NAMALWA (cell line): ENCODE measurements at regions not wholly inside any gene's neighbourhood (a gene's known extent, or its start where the extent isn't known, plus 50 kb on each side); places are given as distances from the start of the nearest gene placed in this dataset.
A peak's percentile ranks its signal among the peaks of the same experiment; 100 is the strongest.

Source experiments
- DNase-seq: peaks from one replicate; pipeline ENCODE4 v3.0.0-alpha.2; 2015; ENCODE audit warnings: low spot score

DNA sequence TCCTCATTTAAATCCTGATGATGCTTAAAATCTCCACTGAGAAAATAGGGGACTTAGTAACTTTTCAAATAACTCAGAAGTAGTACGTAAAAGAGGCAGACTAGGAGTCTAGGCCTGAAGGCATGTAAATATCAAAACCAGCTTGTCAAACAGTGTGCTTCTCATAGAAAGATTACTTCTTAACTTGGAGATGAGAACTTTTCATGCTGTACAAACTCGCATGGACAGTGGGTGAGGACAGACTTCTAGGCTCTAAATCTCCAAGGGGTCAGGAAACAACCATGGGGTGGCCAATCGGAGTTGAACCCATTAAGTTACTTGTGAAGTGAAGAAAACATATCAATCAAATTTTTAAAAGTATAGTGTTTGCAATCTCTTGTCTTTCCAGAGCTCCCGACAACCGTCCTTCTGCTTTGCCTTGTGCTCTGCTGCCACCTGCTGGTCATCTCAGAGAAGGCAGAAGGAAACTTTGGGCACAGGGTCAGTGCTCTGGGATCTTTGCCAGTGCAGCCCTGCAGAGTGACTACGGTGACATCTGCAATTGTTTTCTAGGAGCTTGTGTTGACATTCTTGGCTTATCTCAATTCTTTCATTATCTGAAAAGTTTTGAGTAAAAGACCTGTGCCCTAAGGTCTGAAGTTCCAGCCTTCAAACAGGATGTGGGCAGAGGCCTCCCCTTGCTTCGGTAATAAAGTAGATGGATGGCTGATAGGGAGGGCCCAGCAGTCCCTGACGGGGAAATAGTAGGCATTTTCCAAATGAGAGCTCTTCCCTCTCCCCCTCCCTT, 105.1 kb upstream of the PDE4B start:
- DNase-seq, result peak; percentile 82

DNA sequence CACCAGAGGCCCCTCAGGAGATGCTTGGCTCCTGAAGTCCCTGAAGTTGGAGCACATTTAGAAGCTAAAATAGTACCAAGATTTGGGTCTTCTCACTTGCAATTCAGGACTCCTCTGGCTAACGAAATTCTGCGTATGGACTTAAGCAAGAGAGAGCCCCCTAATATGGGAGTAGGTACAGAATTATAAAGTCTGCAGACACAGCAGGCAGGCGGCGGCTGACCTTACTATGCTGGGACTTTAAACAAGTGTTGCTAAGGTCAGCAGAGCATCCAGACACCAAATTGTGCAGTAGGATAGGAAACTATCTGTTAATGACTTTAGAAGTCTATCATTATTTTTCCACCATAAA, 104.5 kb upstream of the PDE4B start:
- DNase-seq, result no peak

GRCh38 chr1:65688848-65689247, 103.8 kb upstream of the PDE4B start:
- no peak for DNase-seq

DNA sequence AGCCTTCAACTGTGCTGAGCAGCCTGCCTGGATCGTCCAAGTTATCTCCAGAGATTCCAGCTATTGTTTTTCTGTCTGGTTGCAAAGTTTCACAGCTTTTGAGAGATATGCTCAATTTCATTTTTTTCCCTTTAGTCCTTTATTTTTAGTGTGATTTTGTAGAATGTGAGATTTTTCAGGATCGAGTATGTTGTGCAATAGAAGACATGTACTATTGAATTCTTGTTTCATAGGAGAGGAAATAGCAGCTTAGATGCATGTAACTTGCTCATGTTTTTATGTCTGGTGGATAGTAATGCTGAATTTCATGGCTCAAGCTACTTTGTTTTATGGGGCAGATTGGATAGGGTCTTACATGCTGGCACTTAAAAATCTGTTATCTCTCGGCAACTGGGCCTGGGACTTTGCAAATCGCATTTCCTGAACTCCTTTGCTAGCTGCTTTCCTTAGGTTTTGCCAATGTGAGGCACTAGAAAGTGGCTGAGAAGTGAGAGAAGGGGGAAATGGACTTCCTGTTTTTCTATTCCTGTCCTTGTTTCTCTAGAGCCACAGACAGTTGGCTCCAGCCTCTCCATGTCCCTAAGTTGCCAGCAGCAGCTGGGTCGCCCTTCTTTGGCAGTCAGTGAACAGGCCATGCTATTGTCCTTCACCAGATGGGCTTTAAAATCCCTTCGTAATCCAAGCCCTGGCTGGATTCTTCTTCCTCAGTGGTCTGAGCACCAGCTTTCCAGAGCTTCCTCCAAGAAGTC, 101.4 kb upstream of the PDE4B start:
- DNase-seq, result no peak

- no peak for DNase-seq
Observed at GRCh38 chr1:65691972-65692371, 100.7 kb upstream of the PDE4B start.

DNA sequence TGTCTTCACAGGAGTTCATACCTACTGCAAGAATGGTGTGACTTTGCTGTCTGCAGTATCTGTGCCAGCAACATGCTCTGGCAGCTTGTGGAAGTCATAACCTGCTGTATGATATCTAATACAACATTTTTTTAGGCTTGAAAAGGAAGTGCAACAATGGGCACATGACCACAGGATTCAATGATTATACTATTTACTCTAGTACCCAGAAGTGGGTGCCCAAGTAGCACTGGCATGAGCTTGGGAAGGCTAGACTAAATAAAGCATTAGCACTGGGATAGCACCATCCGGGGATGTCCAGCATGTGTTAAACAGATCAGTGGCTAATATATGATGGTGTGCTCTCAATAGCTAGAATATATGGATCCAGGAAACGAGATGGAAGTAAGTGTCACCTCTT, 98.6 kb upstream of the PDE4B start:
- DNase-seq, result no peak

DNA sequence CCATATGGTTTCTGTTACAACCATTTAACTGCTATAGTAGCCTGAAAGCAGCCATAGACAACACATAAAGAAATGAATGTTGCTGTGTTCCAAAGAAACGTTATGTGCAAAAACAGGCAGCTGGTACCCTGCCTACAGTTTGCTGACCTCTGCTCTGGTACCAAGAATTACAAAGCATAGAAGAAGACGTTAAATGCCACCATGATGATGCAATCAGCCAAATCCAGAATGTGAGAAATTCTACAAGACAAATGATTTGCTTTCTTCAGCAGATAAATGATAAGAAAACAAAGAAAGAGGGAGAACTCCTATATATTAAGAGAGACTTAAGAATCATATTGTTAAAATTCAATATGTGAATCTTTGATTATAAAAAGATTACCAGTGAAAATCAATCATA, 97.8 kb upstream of the PDE4B start:
- no peak for DNase-seq

DNA sequence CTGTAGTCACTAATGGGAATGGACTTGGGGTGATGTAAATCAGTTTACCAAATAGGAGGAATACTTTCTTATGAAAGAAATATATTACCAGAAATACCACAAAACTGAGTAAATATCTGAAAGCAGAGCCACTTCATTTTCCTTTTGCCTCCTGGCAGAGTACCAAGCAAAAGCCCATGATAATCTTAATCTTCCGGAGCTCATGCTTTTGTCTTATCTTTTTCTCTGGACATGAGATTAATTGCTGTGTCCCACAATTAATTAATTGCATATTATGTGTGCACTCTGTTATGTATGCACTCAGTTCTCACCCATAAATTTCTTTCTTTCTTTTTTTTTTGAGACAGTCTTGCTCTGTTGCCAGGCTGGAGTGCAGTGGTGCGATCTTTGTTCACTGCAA, 94.1 kb upstream of the PDE4B start:
- no peak for DNase-seq

DNA sequence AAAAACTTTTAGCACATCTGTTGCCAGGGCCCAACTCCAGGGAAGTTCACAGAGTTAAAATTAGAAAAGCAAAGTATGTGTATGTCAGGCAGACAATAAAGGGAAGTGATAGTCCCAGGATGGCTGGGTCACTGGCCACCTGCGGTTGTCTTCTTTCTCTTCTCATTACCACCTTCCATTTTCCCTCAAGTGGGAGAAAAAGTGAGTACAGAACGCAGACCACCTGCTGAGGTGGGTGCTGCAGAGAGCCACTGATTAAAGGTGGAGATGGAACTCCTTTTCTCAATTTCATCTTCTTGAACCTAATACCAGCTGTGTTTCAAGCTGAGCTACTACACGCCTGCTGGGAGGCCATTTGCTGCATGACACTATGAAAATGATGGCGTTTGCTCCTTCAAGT, 88.8 kb upstream of the PDE4B start:
- DNase-seq, result peak; percentile 35

GRCh38 chr1:65704318-65704717, 88.4 kb upstream of the PDE4B start:
- peak; percentile 5 for DNase-seq

- no peak for DNase-seq
Observed at GRCh38 chr1:65717815-65718454, 74.8 kb upstream of the PDE4B start.

DNA sequence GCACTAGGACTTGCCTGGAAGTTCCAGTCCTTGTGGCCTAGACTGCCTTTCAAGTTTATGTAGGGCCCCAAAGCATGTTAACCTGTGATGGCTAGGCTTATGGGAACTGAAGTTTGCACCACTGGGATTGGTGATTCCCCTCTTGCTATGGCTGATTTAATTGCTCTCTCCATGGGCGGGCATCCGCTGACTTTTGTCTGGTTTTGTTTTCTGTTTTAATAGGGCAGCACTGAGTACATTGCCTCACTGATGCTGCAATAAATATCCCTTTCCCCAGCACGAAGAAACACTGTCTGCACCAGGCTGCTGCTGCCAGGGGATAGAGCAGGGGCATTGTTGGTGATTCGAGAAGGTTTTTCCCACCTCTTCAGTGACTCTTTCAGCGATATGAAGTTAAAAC, 73.3 kb upstream of the PDE4B start:
- no peak for DNase-seq

GRCh38 chr1:65722461-65722860, 70.2 kb upstream of the PDE4B start:
- no peak for DNase-seq

DNA sequence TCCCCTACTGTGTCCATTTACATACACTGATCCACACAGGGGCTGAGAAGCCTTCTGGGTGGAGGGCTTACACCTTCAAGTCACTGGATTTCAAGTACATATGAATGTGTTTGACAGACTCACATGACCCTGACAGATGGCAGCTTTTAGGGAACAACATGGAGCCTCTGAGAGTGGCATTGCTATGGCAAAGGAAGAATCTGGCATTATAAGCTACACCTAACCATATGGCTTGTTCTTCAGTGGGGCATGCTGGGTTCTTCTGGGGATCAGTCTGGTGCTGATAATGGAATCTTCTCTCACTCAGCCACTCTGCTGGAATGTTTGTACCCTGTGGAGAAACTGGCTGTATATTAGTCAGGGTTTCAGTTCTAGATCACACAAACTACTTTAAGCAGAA, 68.5 kb upstream of the PDE4B start:
- no peak for DNase-seq

DNA sequence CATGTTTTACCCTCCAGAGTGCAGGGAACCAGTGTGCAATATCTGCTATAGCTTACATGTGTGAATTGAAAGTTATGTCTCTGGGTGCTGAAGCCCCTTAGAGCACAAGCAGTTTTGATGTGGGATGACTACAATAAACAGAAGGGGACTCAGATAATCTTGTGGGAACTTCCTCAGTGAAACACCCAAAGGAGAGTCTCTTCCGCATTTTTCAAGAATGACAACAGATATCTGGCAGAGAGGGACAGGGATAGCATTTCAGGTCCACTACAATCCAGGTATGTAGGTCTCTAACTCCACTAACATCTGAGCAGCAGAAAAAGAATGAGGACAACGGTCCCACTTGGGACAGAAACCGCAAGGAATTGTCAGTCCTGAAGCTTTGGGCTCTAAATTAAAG, 67.6 kb upstream of the PDE4B start:
- DNase-seq, result no peak

DNA sequence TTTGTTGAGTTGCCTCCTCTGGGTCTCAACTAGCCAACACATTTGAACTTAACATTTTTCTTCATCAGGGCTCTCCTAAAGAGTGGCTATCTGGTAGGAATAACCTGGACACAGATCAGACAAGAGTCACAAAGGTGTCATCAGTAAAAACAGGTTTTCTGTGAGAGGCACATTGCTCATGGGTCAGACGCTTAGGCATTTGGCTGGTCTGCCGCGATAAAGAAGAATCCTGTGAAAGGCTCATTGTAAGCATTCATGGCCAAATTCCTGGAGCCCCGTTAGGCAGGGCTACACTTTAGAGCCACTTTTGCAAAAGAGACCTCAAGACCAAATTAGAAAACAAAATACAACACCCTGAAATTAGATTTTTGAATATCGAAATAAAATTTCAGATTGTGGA, 64.2 kb upstream of the PDE4B start:
- DNase-seq, result no peak

GRCh38 chr1:65729259-65729658, 63.4 kb upstream of the PDE4B start:
- no peak for DNase-seq

- no peak for DNase-seq
Observed at GRCh38 chr1:65734979-65735378, 57.7 kb upstream of the PDE4B start.

GRCh38 chr1:65741993-65742392, 50.7 kb upstream of the PDE4B start:
- no peak for DNase-seq
